Astrocyte of the cerebellum (primary cell): ENCODE measurements at regions not wholly inside any gene's neighbourhood (a gene's known extent, or its start where the extent isn't known, plus 50 kb on each side); places are given as distances from the start of the nearest gene placed in this dataset.

Source experiments
- DNase-seq: peaks from one replicate; pipeline ENCODE4 v3.0.0-alpha.2; 2011; ENCODE audit warnings: low read depth
- H3K4me3 ChIP-seq: 2 replicates; pipeline ENCODE4 v1.5.1; 2011; ENCODE audit warnings: mild to moderate bottlenecking, low read depth, low read length, moderate library complexity
- in situ Hi-C: cut with HindIII; loops from 2 replicates; pipeline ENCODE4 v1.10.0; 2017; ENCODE audit warnings: low sequenced_read_pairs
- TF ChIP-seq, protein P1 (sequence below): IDR thresholded peaks from 2 replicates; pipeline ENCODE4 v1.5.1; 2012; ENCODE audit warnings: low read length, low read depth, moderate library complexity, mild to moderate bottlenecking; ENCODE audit errors: missing control alignments

DNA sequence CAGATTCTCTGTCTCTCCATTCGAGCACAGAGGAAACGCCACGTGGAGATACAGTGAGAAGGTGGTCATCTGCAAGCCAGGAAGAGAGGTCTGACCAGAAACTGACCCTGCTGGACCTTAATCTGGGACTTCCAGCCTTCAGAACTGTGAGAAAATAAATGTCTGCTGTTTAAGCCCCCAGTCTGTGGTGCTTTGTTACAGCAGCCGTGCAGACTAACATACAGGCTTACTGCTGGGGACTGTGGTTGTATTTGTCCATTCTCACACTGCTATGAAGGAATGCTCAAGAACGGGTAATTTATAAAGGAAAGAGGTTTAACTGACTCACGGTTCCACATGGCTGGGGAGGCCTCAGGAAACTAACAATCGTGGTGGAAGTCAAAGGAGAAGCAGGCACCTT lies 432.7 kb downstream of the IRS1 start:
- DNase-seq, result no peak
- in situ Hi-C loops, result no loop called here
- H3K4me3 ChIP-seq, result no peak overlapping the region
- TF ChIP-seq, protein P1, sequence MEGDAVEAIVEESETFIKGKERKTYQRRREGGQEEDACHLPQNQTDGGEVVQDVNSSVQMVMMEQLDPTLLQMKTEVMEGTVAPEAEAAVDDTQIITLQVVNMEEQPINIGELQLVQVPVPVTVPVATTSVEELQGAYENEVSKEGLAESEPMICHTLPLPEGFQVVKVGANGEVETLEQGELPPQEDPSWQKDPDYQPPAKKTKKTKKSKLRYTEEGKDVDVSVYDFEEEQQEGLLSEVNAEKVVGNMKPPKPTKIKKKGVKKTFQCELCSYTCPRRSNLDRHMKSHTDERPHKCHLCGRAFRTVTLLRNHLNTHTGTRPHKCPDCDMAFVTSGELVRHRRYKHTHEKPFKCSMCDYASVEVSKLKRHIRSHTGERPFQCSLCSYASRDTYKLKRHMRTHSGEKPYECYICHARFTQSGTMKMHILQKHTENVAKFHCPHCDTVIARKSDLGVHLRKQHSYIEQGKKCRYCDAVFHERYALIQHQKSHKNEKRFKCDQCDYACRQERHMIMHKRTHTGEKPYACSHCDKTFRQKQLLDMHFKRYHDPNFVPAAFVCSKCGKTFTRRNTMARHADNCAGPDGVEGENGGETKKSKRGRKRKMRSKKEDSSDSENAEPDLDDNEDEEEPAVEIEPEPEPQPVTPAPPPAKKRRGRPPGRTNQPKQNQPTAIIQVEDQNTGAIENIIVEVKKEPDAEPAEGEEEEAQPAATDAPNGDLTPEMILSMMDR, result no peak

DNA sequence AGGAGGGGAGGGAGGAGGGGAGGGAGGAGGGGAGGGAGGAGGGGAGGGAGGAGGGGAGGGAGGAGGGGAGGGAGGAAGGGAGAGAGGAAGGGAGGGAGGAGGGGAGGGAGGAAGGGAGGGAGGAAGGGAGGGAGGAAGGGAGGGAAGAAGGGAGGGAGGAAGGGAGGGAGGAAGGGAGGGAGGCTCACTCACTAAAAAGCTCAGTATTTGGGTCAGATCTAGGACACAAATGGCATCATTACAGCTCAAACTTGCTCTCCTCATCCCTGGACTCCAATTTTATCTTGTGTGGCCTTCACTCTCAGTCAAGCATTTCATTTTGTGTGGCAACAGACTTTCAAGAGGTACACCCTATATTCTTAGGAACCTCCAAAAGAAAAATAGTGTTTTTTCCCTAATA lies 435.4 kb downstream of the IRS1 start:
- TF ChIP-seq, protein P1, result no peak
- no peak for DNase-seq
- in situ Hi-C loops, result no loop called here
- H3K4me3 ChIP-seq, result no peak overlapping the region

DNA sequence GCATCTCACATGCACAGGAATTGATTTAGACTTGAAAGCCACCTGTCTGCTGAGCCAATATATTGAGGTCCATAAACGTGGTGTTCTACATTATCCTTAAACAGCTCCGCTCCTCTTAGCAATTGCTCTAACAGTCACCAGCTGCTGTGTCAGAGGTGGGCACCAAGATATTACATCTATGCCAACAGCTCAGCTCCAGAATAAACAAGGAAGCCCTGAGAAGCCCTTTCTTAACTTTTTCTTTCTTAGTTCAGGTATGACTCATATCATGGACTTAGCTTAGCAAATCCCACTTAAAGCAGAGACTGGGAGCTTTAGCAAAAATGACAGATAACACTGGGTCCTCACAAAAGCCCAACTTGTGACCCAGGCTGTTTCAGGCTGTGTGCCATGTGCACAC lies 436.6 kb downstream of the IRS1 start:
- no peak overlapping the region for H3K4me3 ChIP-seq
- no peak for DNase-seq
- in situ Hi-C loops, result no loop called here
- TF ChIP-seq, protein P1, result no peak

DNA sequence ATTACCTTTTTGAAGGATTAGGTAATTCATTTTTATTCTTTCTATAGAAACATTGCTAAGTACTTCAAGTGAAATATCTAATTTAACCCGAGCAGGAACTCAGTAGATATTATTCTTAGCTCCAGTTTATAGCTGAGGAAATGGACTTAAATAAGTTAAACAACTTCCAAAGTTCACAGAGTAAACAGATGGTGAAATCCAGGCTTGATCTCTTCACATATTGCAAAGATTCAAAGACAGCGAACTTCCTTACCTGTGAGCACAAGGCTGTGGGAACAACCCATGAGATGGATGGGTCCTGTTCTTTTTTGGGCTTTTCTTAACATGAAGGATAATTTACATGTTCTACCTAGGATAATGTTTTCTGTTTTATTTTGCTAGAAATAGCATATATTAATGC lies 439.0 kb downstream of the IRS1 start:
- no peak for DNase-seq
- in situ Hi-C loops, result no loop called here
- no peak overlapping the region for H3K4me3 ChIP-seq
- TF ChIP-seq, protein P1, result no peak

DNA sequence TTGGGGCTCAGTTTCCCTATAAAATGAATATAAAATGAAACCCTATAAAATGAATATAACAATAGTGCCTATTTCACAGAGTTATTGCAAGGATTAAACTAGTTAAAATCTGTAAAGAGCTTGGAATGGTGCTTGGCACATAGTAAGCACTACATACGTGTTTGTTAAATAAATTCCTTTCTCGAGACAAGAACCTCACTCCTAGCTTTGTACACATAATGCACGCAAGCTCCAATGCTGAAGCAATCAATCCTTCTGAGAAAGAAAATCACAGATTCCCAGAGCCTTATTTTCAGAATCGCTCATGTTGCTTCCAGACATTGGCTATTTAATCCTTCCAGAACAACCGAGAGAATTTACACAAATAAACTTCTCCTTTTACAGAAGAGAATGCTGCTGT lies 440.9 kb downstream of the IRS1 start:
- TF ChIP-seq, protein P1, result no peak
- no peak overlapping the region for H3K4me3 ChIP-seq
- in situ Hi-C loops, result no loop called here
- no peak for DNase-seq

DNA sequence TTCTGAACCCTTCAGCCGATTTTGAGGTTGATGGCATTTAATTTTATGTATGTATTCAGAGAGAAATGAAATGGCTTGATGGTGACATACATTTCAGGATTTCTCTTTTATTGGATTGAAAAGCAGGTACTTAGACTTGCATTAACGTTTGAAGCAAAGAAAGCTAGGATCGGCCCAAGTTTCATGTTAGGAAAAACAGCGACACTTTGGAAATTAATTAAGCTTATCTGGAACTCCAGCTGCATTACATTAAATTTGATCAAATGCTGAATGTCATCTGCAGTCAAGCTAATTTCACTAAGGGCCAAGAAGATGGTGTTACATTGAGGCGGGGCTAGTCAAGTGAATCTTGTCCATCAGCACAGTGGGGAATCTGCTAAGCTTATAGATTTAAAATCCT lies 441.8 kb downstream of the IRS1 start:
- DNase-seq, result no peak
- in situ Hi-C loops, result no loop called here
- no peak overlapping the region for H3K4me3 ChIP-seq
- TF ChIP-seq, protein P1, result no peak

DNA sequence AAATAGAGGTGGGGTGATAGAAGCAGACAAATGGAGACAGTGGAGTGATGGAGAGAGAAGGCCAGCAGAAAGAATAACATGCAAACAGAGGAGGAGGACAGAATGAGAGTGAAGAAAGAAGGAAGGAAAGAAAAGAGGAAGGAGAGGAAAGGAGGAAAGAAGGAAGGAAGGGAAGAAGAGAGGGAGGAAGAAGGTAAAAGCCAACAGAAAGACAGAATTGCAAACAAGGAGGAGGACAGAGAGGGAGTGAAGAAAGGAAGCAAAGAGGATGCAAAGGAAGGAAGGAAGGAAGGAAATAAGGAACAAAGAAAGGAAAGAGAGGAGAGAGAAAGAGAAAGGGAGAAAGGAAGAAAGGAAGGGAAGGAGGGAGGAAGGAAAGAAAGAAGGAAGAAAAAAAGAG lies 444.0 kb downstream of the IRS1 start:
- no peak for DNase-seq
- no peak overlapping the region for H3K4me3 ChIP-seq
- in situ Hi-C loops, result no loop called here
- TF ChIP-seq, protein P1, result no peak
